Neutrophil (primary cell): ENCODE measurements at regions not wholly inside any gene's neighbourhood (a gene's known extent, or its start where the extent isn't known, plus 50 kb on each side); places are given as distances from the start of the nearest gene placed in this dataset.
"Not testable (repeated sequence)": the region's sequence is repeated elsewhere in the genome, so short reads cannot be mapped to it uniquely, and the experiment has no call there.

Experiments
- H3K27ac ChIP-seq: fragments of 200-600 bp; sonication (generic); 2 replicates; pipeline ENCODE4 v1.5.1; 2016; ENCODE audit warnings: mild to moderate bottlenecking, moderate library complexity
- H3K27me3 ChIP-seq: fragments of 200-600 bp; sonication (generic); 2 replicates; pipeline ENCODE4 v1.6.0; 2016; ENCODE audit warnings: mild to moderate bottlenecking
- H3K36me3 ChIP-seq: fragments of 200-600 bp; sonication (generic); 2 replicates; pipeline ENCODE4 v1.5.1; 2017
- H3K4me1 ChIP-seq, 2 experiments: fragments of 200-600 bp in 1 of 2; sonication (generic) in 1 of 2; 1 replicate in 1 of 2; 2 replicates in 1 of 2; pipeline versions ENCODE4 v1.5.1 to v1.6.1; 2013 to 2016; ENCODE audit warnings: low read depth in 1 of 2, low read length in 1 of 2, mild to moderate bottlenecking in 1 of 2, moderate library complexity in 1 of 2; ENCODE audit not compliant: control insufficient read depth in 1 of 2, insufficient read depth in 1 of 2
- H3K4me3 ChIP-seq, 2 experiments: fragments of 200-600 bp in 1 of 2; sonication (generic) in 1 of 2; 1 replicate in 1 of 2; 2 replicates in 1 of 2; pipeline ENCODE4 v1.5.1; 2013 to 2016; ENCODE audit warnings: low read depth in 1 of 2, low read length in 1 of 2, mild to moderate bottlenecking in 1 of 2, moderate library complexity in 1 of 2
- H3K9me3 ChIP-seq: fragments of 200-600 bp; sonication (generic); 2 replicates; pipeline ENCODE4 v1.5.1; 2016
- CTCF ChIP-seq: fragments of 200-600 bp; sonication (generic); IDR thresholded peaks from 2 replicates; pipeline ENCODE4 v1.5.1; 2016; ENCODE audit warnings: antibody characterized with exemption

- TF ChIP-seq CTCF, result no peak
- Histone ChIP-seq H3K4me1 (no peaks in the 10 kb centered on the region), H3K27me3 (no peaks in the 10 kb centered on the region), H3K4me3 (no peak overlapping the region), H3K27ac (no peak overlapping the region), H3K9me3 (no peaks in the 10 kb centered on the region), H3K36me3 (no peaks in the 10 kb centered on the region)
Measured at GRCh38 chr4:130025701-130026100, 929.7 kb downstream of the C4orf33 start.

- Histone ChIP-seq H3K9me3 (no peaks in the 10 kb centered on the region), H3K27ac (no peak overlapping the region), H3K27me3 (no peaks in the 10 kb centered on the region), H3K4me3 (no peak overlapping the region), H3K36me3 (no peaks in the 10 kb centered on the region), H3K4me1 (no peaks in the 10 kb centered on the region)
- no peak for TF ChIP-seq CTCF
Measured at GRCh38 chr4:130026185-130026584, 930.2 kb downstream of the C4orf33 start.

DNA sequence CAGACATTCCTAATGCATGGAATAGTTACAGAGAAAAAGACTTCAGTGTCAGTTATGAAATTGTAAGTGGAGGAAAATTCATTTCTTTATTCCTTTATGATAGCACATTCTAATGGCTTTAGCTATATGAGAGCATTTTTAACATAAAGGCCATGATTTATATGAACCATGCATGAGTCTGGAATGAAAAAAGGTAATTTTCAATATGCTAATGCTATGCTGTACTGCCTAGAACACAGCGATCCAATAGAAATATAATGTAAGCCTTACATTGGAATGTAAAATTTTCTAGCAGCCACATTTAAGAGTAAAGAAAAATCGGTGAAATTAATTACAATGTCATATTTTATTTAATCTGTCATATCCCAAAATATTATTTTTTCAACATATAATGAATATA, 932.0 kb downstream of the C4orf33 start:
- no peaks in the 10 kb centered on the region for H3K36me3 ChIP-seq
- no peaks in the 10 kb centered on the region for H3K4me1 ChIP-seq
- no peaks in the 10 kb centered on the region for H3K9me3 ChIP-seq
- H3K27ac ChIP-seq, result no peak overlapping the region
- no peaks in the 10 kb centered on the region for H3K27me3 ChIP-seq
- TF ChIP-seq CTCF, result no peak
- no peak overlapping the region for H3K4me3 ChIP-seq

- H3K4me3 ChIP-seq, result no peak overlapping the region
- H3K27ac ChIP-seq, result no peak overlapping the region
- H3K36me3 ChIP-seq, result no peaks in the 10 kb centered on the region
- no peaks in the 10 kb centered on the region for H3K27me3 ChIP-seq
- H3K4me1 ChIP-seq, result no peaks in the 10 kb centered on the region
- no peaks in the 10 kb centered on the region for H3K9me3 ChIP-seq
- no peak for TF ChIP-seq CTCF
Measured at GRCh38 chr4:130028552-130028951, 932.6 kb downstream of the C4orf33 start.

GRCh38 chr4:130029442-130029841, 933.5 kb downstream of the C4orf33 start:
- no peaks in the 10 kb centered on the region for H3K9me3 ChIP-seq
- no peaks in the 10 kb centered on the region for H3K27me3 ChIP-seq
- TF ChIP-seq CTCF, result no peak
- H3K4me3 ChIP-seq, result no peak overlapping the region
- H3K4me1 ChIP-seq, result no peaks in the 10 kb centered on the region
- no peaks in the 10 kb centered on the region for H3K36me3 ChIP-seq
- H3K27ac ChIP-seq, result no peak overlapping the region

DNA sequence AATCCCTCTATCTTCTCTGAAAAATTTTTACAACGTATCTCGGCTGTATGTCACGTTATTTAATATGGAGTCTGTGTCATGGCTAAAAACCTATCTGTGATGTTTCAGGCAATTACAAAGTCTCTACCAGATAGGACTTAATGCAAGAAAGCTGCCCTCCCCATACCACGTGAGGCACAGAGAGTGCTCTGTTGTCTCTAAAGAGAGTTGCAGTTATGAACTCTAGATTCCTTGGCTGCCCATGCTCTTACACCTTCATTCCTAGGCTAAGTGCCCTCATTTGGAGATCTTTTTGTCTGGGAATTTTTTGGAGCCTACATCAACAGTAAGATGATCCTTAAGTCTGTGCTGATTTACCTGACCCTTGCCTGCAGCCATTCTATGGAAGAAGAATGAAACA, 935.9 kb downstream of the C4orf33 start:
- H3K4me3 ChIP-seq, result no peak overlapping the region
- H3K36me3 ChIP-seq, result no peaks in the 10 kb centered on the region

GRCh38 chr4:130033657-130034056, 937.7 kb downstream of the C4orf33 start:
- not testable (repeated sequence) for H3K9me3 ChIP-seq, H3K27me3 ChIP-seq, H3K27ac ChIP-seq, H3K4me3 ChIP-seq, H3K4me1 ChIP-seq, H3K36me3 ChIP-seq

More for the DNA sequence above, 935.9 kb downstream of the C4orf33 start:
- H3K9me3 ChIP-seq, result no peaks in the 10 kb centered on the region
- no peak overlapping the region for H3K27ac ChIP-seq
- H3K27me3 ChIP-seq, result no peaks in the 10 kb centered on the region
- TF ChIP-seq CTCF, result no peak
- H3K4me1 ChIP-seq, result no peaks in the 10 kb centered on the region
